Ovary (tissue), 7 donors: ENCODE measurements at regions not wholly inside any gene's neighbourhood (a gene's known extent, or its start where the extent isn't known, plus 50 kb on each side); places are given as distances from the start of the nearest gene placed in this dataset.

Experiments
- DNase-seq, 5 donors: peaks; one replicate each; pipeline ENCODE4 v3.0.0-alpha.2; 2019 to 2020
- H3K27ac ChIP-seq, 2 donors: fragments of 200-600 bp; one replicate each; pipeline versions ENCODE4 v1.5.1 to v1.8.0; 2019 to 2022
- H3K27me3 ChIP-seq: fragments of 200-600 bp; one replicate; pipeline ENCODE4 v1.8.0; 2022
- H3K36me3 ChIP-seq: fragments of 200-600 bp; sonication (generic); one replicate; pipeline ENCODE4 v1.5.1; 2019
- H3K4me1 ChIP-seq: one replicate; pipeline ENCODE4 v1.8.1; 2013; ENCODE audit warnings: mild to moderate bottlenecking, moderate library complexity; ENCODE audit not compliant: insufficient read depth
- H3K4me3 ChIP-seq: fragments of 200-600 bp; sonication (generic); one replicate; pipeline ENCODE4 v1.5.1; 2017
- H3K9me3 ChIP-seq, 2 donors: fragments of 200-600 bp in 1 of 2; sonication (generic) in 1 of 2; one replicate each; pipeline versions ENCODE4 v1.5.1 to v1.8.1; 2013 to 2019; ENCODE audit warnings: mild to moderate bottlenecking in 1 of 2, moderate library complexity in 1 of 2
- EP300 ChIP-seq: sonication (generic); formaldehyde crosslinking; IDR thresholded peaks from one replicate; pipeline ENCODE4 v1.6.1; 2017; ENCODE audit warnings: antibody characterized with exemption
- POLR2A ChIP-seq: fragments of 450-650 bp; IDR thresholded peaks from one replicate; pipeline ENCODE4 v1.6.1; 2017; ENCODE audit warnings: antibody characterized with exemption, mild to moderate bottlenecking, moderate library complexity
- WGBS, 3 donors: extraction: QIAGEN DNeasy Blood & Tissue Kit in 1 of 3; methylation state at CpG; one replicate each; pipeline versions ENCODE4 v1.1.5 to v1.1.7; 2013 to 2017; 5-methylcytosine and 5-hydroxymethylcytosine counted together
- intact Hi-C, 4 donors: fragments of 100-400 bp; cut with DNase I; formaldehyde crosslinking; loops; one replicate each; pipeline versions ENCODE4 v1.11.0 to v1.15.1; 2022 to 2023
- TF ChIP-seq, protein P1 (sequence below), 3 donors: fragments of 450-650 bp in 2 of 3; fragments of 200-600 bp in 1 of 3; IDR thresholded peaks; one replicate each; pipeline versions ENCODE4 v1.5.1 to v1.8.0; 2016 to 2022; ENCODE audit warnings: antibody characterized with exemption in 3 of 3, mild to moderate bottlenecking in 1 of 3
- donor health status: DM: no; HTN: no; CAD: no; lungs with moderate emphysema.
- donor health status: DM: no; HTN: no; CAD: no.
- donor health status: Bipolar disorder and iron deficiency.
- donor health status: DM: no; HTN: no; CAD: no.
- donor health status: DM: yes; HTN: yes; CAD: no.

DNA sequence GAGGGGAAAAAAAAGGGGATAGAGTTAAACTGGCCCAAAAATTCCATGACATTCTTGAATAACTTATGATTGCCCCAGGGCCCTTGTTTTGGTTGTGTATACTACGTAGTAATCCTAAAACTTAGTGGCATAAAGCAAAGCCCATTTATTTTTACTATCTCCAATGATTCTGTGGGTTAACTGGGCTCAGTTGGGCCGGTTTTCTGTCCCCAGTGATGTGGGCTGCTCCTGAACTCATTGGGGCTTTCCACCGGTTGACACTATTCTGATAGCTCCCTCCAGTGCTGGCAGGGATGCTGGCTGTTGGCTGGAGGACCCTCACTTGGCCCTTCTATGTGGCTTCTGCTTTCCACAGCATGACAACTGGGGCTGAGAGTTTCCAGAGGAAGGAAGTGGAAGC, 60.0 kb upstream of the TGIF1 start:
- no peak for DNase-seq
- WGBS, 3 donors, result 80 to 93% (median 81%) methylated on average over 3 of the region's 3 CpGs
- TF ChIP-seq EP300 (no peak), POLR2A (no peak)
- TF ChIP-seq, protein P1, sequence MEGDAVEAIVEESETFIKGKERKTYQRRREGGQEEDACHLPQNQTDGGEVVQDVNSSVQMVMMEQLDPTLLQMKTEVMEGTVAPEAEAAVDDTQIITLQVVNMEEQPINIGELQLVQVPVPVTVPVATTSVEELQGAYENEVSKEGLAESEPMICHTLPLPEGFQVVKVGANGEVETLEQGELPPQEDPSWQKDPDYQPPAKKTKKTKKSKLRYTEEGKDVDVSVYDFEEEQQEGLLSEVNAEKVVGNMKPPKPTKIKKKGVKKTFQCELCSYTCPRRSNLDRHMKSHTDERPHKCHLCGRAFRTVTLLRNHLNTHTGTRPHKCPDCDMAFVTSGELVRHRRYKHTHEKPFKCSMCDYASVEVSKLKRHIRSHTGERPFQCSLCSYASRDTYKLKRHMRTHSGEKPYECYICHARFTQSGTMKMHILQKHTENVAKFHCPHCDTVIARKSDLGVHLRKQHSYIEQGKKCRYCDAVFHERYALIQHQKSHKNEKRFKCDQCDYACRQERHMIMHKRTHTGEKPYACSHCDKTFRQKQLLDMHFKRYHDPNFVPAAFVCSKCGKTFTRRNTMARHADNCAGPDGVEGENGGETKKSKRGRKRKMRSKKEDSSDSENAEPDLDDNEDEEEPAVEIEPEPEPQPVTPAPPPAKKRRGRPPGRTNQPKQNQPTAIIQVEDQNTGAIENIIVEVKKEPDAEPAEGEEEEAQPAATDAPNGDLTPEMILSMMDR (IDR thresholded peaks at IDR 0.05), result no peak
- intact Hi-C loops, result no loop called here
- H3K36me3 ChIP-seq, result no peaks in the 10 kb centered on the region
- H3K4me3 ChIP-seq, result no peak overlapping the region
- H3K9me3 ChIP-seq, result no peaks in the 10 kb centered on the region
- H3K4me1 ChIP-seq, result no peaks in the 10 kb centered on the region
- H3K27me3 ChIP-seq, result no peaks in the 10 kb centered on the region
- no peak overlapping the region for H3K27ac ChIP-seq

DNA sequence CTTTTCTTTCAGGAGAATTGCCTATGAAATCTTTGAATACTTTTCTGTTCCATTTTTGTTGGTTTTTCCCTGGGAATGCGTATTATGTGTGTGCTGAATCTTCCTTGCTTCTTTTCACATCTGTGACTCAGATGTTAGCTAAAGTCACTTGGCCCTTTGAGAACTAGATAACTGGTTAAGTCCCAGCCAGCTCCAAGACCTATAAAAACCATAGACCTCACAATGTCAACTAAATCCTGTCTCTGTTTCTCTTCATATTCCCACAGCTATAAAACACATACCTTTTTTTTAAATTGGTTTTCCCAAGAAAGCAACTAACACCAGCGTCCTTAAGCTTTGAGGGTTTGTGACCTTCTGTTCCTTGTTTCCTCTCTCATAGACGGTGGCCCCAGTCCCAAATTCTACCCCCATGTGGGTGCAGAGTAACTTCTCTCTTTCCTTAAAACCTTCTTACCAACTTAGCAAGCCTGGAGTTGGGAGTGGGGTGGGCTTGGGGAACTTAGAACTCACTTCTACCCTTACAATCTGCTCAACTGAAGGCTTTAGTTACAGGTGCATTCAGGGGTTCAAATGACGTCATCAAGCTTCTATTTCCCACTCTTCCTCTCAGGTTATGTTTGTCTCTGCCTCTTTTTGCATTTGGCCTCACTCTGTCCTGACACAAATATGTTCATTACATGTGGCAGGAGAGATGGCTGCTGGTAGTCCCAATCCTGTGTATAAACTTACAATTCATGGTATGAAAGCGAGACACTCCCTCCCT, 58.1 kb upstream of the TGIF1 start:
- Histone ChIP-seq H3K27ac (no peak overlapping the region), H3K9me3 (no peaks in the 10 kb centered on the region), H3K4me1 (no peaks in the 10 kb centered on the region), H3K27me3 (no peaks in the 10 kb centered on the region), H3K36me3 (no peaks in the 10 kb centered on the region), H3K4me3 (no peak overlapping the region)
- WGBS, 3 donors, result 83 to 87% (median 84%) methylated on average over 5 of the region's 5 CpGs
- TF ChIP-seq POLR2A (no peak), EP300 (no peak)
- TF ChIP-seq, protein P1 (IDR thresholded peaks at IDR 0.05), result no peak
- DNase-seq, result no peak
- intact Hi-C loops, result no loop called here

DNA sequence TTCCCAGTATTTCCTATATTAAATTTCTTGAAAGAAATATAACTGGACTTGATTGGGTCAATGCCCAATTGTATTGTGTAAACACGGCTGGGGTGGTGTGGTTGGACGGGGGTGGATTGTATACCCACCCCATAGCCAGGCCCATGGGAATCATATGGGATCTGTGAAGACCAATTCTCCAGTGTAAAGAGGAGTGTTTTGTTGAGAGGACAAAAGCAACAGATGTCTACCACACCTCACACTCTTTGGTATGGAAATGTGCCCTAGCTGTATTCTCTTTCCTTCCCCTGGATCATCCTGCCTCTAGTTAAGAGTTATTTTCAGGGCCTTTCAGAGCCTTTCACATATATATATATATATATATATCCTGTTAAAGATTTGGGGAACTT, 57.5 kb upstream of the TGIF1 start:
- intact Hi-C loops, result no loop called here

DNA sequence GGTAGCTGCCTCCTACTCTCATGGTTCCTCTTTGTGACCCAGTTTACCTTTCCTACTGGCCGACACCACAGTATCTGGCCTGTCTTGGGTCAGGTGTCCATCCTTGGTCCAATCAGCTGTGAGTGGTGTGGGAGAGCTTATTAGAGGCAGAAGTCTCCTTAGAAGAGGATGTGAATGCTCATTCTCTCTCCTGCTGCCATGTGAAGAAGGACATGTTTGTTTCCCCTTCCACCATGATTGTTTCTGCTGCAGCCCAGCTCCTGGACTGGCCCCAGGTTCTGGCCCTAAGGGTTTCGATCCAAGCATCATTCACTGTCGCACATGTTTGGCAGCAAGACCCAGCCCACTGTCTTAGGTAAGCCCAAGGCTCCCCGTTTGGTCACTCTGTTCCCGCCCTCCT, 55.3 kb upstream of the TGIF1 start:
- WGBS, 3 donors, result 91 to 99% (median 94%) methylated on average over 5 of the region's 5 CpGs
- intact Hi-C loops, result no loop called here

More for the DNA sequence above, 57.5 kb upstream of the TGIF1 start:
- Histone ChIP-seq H3K27me3 (no peaks in the 10 kb centered on the region), H3K27ac (no peak overlapping the region), H3K4me1 (no peaks in the 10 kb centered on the region), H3K9me3 (no peaks in the 10 kb centered on the region), H3K4me3 (no peak overlapping the region), H3K36me3 (no peaks in the 10 kb centered on the region)
- DNase-seq, result no peak
- no peak for TF ChIP-seq EP300
- TF ChIP-seq, protein P1 (IDR thresholded peaks at IDR 0.05), result no peak
- no peak for TF ChIP-seq POLR2A
- 68 to 86% (median 77%) methylated on average over 2 of the region's 2 CpGs for WGBS, 3 donors

More for the DNA sequence above, 55.3 kb upstream of the TGIF1 start:
- Histone ChIP-seq H3K9me3 (no peaks in the 10 kb centered on the region), H3K27me3 (no peaks in the 10 kb centered on the region), H3K27ac (no peak overlapping the region), H3K4me1 (no peaks in the 10 kb centered on the region), H3K36me3 (no peaks in the 10 kb centered on the region), H3K4me3 (no peak overlapping the region)
- DNase-seq, result no peak
- TF ChIP-seq, protein P1 (IDR thresholded peaks at IDR 0.05), result no peak
- TF ChIP-seq EP300, result no peak
- no peak for TF ChIP-seq POLR2A
